NCI-H1417 (cell line): ENCODE measurements at regions not wholly inside any gene's neighbourhood (a gene's known extent, or its start where the extent isn't known, plus 50 kb on each side); places are given as distances from the start of the nearest gene placed in this dataset.
"Not testable (repeated sequence)": the region's sequence is repeated elsewhere in the genome, so short reads cannot be mapped to it uniquely, and the experiment has no call there.

Experiments used
- DNase-seq, 3 experiments: peaks; one replicate each; lab custom pipeline; 2025; lab: John Stamatoyannopoulos, UW

DNA sequence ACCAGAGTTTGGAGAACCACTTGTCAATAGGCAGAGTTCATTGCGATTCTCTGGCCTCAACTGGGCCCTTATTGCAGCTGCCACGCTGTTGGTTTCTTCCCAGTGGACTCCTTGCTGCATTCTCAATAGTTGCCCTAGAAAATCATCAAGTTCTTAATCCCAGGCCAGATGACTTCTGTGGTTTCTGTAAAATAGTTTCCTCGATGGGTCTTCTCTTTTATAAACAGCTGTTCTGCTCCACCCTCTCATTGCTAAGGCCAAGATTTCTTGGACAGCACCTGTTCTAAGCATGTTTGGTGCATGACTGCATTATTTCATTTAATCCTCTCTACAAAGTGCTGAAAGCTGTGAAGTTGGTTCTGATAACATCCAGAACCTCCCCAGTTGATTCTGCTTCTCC, 131.0 kb downstream of the BCL2L11 start:
- DNase-seq = no peak

DNA sequence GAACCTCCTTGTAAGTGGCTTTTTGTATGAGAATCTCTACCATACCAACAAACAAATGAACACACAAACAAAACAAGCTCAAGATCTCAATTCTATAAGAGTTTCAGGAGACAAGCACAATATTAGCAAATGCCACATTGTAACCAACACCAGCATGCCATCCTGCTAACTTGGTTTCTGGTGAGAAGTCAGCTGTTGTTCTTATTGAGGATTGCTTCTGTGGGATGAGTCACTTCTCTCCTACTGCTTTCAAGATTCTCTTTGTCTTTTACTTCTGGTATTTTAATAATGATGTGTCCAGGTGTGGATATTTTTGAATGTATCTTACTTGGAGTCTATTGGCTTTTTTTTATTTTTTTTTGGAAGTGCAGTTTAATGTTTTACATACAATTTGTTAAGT, 131.7 kb downstream of the BCL2L11 start:
- DNase-seq = no peak

DNA sequence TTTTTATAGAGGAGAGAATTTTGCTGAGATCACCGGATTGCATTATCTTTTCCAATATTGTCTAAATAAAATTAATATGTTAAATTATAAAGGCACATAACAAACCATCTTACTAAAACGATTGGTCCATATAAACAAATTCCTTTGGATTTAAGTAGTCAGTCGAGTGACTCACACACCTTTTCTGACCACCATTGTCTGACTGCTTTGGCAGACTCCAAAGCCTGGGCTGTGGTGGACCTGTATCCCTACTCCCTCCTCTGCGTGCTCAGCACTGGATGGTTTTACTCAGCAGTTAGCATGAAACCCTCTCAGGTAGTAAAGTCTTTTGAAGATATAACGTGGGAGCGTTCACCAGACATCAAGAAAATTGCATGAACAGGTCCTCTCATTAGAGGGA, 134.2 kb downstream of the BCL2L11 start:
- DNase-seq = not testable (repeated sequence)

DNA sequence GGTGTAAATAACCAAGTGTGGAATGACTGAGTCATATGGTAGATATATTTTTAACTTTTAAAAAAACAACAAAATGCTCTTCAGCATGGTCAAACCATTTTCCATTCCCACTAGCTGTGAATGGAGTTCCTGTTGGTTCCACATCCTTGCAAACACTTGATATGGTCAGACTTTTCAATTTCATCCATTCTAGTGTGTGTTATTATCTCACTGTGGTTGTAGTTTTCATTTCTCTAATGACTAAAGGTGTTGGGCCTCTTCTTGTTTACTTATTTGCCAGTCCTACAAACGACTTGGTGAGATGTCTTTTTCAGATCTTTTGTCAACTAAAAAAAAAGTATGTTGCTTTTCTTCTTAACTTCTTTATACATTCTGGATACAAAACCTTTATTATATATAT, 135.9 kb downstream of the BCL2L11 start:
- not testable (repeated sequence) for DNase-seq

DNA sequence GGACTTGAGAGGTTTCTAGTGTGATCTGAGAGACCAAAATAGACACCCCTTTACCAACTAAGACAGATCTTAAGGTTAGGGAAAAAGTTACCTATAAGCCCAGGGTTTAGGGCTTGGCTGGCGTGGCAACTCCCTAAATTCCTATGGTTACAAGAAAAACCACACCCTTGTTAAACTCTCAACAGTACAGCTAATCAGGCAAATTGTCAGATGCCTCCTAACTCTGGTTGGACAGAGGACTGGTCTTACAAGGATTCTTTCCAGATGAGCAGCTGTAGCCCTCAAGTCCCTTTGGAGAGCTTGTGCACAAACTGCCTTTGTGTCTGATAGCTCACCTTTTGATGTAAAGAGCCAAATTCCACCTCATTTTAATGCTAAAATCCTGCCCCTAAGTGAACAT, 136.9 kb downstream of the BCL2L11 start:
- DNase-seq = not testable (repeated sequence)

DNA sequence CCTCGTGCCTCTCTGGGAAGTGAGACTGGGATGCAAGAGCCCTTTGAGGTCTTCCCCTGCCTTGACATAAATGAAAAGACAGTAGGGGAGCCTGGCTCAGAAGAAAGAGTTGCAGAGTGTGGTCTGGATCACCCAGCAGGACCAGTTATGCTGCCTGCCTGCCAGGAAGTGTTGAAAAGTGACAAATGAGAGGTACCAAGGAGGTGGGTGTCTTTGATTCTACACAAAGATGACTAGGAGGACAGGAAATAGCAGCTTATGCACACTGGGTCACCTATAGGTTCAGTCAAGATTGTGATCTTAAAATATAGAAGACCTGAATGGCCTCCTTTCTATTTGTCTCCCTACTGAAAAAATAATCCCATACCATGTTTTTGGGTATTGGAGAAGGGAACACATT, 137.6 kb downstream of the BCL2L11 start:
- DNase-seq = not testable (repeated sequence)

DNA sequence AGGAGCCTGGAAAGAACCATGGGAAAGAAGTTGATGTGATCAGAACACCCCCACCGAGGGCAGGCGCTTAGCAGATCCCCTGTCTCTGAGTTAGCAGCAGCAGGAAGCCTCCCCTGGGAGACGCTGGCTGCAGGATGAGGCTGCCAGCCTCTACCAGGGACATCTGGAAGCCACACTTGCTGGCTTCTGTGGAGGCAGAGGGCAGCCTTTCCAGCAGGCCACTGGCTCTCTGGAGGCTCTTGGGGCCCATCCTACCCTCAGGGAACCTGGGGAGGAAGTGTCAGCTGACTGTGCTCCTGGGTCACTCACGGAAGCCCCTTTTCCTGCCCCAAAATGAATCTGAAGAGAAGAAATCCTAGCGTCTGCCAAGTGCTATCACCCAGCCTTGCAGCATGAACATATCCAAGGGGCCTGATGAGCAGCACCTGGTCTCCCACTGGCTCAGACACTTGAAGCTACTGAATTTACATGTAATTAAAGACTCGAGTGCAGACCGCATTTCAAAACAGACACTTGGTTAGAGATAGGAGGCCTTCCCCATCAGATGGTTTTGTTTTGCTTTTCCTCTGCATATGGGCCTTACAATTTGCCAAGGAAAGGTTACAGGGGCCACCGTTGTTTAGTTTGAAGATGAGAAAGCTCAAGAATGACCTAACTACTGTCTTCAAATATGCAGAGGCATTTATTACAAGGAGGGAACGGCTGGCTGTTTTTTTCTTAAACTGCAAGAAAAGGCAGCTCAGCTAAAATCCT, 142.1 kb downstream of the BCL2L11 start:
- not testable (repeated sequence) for DNase-seq

DNA sequence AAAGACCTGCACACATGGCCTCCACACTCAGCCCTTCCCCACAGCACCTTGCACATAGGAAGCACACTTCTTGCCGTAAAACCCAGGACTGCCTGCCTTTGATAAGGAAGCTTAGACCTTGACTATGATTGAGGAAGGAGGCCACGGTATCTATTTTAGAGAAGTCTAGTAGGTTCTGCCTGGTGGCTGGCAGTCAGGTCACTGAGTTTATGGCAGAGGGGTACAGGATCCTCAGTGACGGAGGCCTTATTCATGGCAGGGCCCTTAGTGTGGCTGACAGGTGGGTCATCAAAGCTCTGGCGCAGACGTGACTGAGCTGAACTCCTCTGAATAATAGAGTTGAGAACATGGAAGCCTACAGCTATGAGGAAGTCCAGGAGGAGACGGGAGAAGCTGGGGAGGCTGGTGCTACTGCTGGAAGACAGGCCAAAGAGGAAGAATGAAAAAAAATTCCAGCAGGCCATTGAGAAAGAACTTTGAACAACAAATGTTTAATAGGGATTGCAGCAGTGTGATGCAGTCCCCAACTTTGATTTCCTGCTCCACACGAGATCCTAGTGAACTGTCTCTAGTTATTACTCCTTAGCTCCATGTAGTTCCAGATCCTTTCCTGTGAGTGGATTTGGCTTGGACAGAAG, 142.8 kb downstream of the BCL2L11 start:
- not testable (repeated sequence) for DNase-seq

DNA sequence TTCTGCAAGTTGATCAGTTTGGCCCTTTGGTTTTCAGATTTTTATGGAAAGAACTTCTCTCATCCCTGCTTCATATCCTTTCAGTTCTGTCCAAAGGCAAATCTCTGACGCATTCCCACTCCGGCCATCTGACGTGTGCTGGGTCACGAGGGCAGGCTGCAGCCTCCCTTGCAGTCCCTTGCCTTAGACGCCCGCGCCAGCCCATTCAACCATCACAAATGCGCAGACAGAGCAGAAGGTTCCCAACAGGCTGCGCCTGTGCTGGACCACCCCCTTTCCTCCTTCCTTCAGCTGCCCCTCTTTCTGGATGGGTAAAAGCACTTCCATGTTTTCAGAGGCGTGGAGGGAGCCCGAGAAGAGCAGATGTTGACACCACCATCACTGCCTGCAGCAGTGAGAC, 144.2 kb downstream of the BCL2L11 start:
- DNase-seq = not testable (repeated sequence)

DNA sequence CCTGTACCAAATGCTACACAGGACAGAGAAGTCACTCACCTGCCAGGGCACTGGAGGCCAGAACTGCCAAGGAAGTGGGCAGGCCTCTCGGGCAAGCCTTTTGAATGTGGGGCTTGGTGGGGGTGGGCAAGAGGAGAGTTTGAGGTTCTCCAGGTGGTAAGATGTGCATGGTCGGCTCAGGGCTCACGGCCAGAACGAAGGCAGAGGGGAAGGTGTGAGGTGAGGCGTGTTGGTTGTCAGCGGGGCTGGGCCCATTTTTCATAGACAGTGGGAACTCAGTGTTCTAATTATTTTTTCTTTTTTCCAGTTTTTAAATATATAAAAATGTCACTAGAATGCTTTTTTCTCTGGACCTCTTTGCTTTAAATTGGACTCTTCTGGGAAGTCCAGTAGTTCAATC, 145.8 kb downstream of the BCL2L11 start:
- DNase-seq = not testable (repeated sequence)

DNA sequence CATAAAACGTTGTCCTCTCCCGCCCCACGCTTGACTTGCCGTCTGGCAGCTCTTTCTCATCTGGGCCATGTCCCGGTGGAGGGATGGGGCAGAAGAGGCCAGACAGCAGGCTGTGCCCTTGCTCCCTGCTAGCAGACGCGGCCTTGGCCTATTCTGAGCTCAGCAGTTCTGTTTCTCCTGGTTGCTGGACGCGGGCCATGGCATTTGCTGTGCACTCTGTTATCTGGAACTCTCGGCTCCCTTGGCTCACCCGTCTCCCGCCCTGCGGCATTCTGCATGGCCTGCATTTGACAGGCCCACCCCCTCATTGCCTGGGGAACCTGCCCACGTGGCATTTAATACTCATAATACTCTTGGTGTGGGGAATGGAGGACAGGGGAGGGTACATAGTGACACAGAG, 146.3 kb downstream of the BCL2L11 start:
- not testable (repeated sequence) for DNase-seq

DNA sequence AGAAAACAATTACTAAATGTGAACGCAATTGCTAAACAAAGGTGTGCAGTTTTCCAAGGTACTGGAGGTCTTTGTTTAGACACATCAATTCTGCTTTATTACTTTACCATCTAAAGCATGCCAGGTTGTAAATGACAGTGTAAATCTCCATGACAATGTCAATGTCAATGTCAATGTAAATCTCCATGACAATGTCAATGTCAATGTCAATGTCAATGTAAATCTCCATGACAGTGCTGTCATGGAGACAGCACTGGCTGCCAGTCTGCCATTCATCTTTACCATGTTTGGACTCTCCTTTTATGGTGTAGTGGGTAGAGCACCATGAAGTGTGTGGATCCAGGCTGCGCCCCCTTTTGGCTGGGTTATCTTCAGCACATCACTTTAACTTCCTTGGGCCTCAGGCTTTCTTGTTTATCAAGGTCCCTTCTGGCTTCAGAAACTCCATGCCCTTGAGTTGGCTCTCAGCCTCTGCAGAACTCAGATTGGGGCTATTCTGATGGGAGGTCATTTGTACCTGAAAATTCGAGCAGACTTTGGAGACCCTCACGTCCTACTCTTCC, 149.1 kb downstream of the BCL2L11 start:
- not testable (repeated sequence) for DNase-seq

DNA sequence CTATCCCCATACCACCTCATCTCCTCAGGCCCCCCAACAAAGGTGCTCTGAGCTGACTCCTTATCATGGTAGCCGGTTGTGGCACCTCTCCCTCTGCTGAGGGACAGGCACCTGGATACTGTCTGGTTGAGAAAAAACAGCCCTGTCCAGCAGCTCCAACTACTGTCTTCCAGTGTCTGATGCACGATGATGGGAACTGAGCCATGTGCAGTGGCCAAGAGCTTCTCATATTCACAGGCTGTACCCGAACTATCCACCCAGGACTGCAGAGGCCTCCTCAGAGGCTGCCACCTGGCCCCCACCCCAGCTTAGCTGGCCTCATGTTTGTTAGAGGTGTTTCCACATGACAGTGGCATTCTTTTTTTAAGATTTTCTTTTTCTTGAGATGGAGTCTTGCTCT, 149.9 kb downstream of the BCL2L11 start:
- not testable (repeated sequence) for DNase-seq

DNA sequence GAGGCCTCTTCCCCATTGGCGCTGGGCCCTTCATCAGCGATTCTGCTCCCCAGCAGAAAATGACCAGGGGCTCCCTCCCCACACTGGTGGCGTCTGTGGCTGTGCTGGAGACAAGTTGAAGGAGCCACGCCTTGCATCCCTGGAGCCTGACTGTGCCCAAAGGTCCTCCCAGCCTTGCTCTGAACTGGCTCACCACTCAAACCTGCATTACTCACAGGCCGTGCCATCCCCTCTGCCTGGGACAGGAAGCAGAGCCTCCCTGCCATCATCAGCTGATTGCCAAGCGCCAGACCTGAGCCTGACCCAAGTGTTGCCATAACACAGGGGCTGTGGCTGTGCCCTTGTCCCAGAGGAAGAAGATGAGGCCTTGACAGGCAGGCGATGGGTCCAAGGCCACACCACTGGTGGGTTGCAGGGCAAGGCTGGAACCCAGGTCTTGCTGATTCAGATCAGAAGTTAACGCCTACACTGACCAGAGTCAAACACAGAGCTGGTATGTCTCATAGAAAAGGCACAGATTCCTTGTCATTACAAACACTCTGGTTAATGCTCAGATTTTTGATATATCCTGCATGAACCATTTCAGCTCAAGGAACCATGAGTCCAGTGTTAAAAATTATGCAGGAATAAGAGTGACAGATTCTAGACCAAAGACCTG, 151.1 kb downstream of the BCL2L11 start:
- not testable (repeated sequence) for DNase-seq

DNA sequence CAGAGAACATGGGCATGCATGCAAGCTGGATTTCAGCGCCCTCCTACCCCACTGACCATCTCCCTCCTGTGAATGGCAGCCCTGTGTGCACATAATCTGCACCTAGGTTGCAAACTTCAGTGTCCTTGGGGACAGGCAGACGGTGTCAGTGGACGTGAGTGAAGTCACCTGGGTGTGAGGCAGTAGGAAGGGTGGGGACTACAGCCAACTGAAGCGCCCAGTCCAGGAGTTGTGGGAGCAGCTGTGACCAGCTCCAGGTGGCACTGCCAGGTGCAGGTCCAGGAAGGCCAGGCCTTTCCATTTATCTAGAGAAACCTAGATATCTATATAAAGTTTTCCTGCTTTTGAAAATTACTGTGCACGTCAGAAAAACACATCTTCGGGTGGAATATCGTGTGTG, 152.3 kb downstream of the BCL2L11 start:
- not testable (repeated sequence) for DNase-seq

DNA sequence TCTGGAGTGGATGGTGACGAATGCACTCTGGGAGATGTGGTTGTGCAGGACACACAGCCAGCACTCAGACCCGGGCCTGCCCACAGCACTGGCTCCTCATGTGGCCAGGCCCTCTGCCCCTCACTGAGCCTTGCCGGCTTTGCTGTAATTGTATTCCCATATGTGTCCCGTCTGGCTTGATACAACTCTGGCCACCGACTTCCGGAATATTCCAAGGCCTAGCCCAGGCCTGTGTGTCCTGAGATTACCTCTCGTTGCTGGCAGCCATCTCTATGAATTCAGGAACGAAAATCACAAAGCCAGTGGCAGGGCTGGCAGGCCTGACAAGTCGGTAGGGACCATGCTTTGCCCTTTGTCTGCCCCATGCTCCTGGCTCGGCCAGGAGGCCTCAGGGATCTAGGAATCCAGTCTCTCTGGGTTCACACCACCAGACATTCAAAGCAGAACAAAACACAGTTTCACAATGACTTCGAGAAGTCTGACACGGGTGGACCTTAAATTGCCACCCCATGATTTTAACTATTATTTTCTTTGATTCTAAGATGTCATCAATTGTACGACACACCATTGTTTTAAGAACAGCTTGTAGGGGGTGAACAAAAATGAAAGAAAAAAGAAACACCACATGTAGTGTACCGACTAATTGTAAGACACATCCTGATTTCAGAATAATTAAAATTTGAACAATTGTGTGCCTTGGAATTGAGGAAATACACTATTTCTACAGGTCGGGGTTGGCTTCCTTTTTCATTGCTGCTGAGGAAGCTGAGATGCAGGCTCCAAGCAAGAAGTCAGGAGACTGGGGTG, 154.5 kb downstream of the BCL2L11 start:
- DNase-seq = not testable (repeated sequence)

DNA sequence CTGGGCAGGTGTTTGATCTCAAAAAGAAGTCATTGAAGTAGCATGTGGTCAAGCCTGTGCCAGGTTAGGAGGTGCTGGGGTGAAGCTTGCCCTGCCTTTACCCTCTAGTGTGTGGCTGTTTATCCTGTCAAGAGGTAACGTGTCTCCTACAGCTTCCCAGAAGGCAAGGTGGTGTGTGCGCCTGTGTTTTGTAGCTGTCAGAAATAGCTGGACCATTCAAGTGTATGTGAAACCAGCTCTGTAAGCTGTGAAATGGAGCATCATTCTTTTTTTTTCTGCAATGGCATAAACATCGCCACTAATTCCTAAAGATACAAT, 155.1 kb downstream of the BCL2L11 start:
- DNase-seq = not testable (repeated sequence)

DNA sequence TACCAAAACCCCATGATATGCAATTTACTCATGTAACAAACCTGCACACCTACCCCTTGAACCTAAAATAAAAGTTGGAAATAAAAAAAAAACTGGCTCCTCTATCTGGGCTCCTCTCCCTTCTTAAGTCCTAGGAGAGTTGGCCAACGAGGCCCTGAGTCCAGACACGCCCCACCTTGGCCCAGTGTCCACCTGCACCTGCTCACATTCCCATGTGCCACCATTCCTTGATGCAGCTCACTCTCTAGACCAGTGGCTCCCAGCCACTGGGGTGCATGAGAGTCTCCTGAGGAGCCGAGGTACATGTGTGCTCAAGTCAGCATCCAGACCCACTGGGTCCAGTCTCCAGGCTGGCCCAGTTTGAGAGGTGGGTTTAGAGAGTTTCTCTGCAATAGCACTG, 157.4 kb downstream of the BCL2L11 start:
- DNase-seq = not testable (repeated sequence)

DNA sequence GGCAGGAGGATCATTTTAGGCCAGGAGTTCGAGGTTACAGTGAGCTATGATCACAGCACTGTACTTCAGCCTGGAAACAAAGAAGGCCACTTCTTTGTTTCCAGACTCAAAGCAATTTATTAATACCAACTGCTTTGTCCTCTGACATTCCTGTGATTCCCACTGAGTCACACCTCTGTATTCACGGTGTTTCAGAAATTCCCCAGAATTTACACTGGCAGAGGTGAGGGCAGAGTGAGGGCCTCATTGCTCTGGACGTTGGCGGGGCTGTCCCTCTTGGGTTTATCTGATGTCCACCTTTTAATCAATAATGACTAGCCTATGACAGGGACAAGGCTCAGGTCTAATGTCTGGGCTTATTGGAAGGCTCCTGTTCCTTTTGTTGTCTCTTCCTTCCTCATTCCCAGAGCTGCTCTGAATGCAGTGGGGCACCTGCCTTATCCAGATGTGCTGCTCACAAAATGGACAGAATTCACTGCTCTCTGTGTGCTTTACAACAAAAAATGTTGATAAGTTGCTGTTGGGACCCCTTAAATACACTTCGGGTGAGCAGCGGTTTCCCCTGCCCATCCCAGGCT, 160.1 kb downstream of the BCL2L11 start:
- DNase-seq = not testable (repeated sequence)

DNA sequence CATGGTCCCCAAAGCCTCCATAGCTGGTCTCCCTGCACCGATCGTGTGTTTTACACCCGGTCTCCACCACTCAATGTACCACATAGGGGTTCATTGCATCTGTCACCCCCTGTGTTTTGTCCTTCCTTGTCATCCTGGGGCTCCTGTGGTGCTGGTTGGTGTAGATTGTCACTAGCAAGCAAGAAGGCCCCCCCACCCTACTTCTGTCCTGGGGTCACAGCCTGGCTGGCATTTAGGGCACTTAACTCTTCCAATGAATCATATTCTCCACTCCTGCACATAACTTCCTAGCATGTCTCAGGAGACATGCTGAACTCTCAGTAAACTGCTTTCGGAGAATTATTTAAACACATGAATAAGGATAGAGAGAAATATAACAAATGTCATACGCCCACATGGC, 161.4 kb downstream of the BCL2L11 start:
- not testable (repeated sequence) for DNase-seq
